SK-N-SH (cell line): ENCODE measurements at regions not wholly inside any gene's neighbourhood (a gene's known extent, or its start where the extent isn't known, plus 50 kb on each side); places are given as distances from the start of the nearest gene placed in this dataset.

Experiments used
- EP300 ChIP-seq, 2 experiments: IDR thresholded peaks; 2 replicates each; pipeline versions ENCODE4 v1.4.0 to v1.6.1; 2012; ENCODE audit warnings: borderline replicate concordance in 1 of 2, low read depth in 1 of 2, low read length in 1 of 2
- MXI1 ChIP-seq: IDR thresholded peaks from 2 replicates; pipeline ENCODE4 v1.6.1; 2012; ENCODE audit warnings: mild to moderate bottlenecking, low read depth, low read length, improper control_type of control experiment
- NFIC ChIP-seq: IDR thresholded peaks from 2 replicates; pipeline ENCODE4 v1.4.0; 2012; ENCODE audit warnings: borderline replicate concordance
- RCOR1 ChIP-seq: fragments of 150-350 bp; IDR thresholded peaks from 2 replicates; pipeline ENCODE4 v1.6.1; 2017; ENCODE audit warnings: antibody characterized with exemption, low read length
- SMC3 ChIP-seq: IDR thresholded peaks from 2 replicates; pipeline ENCODE4 v1.6.1; 2012; ENCODE audit warnings: low read depth, low read length, improper control_type of control experiment
- TF ChIP-seq, protein P1 (sequence below): fragments of 200-600 bp; sonication (generic); IDR thresholded peaks from 2 replicates; pipeline ENCODE4 v1.6.1; 2017; ENCODE audit warnings: antibody characterized with exemption, mild to moderate bottlenecking, moderate library complexity
- TF ChIP-seq, protein P2 (sequence below): fragments of 150-350 bp; IDR thresholded peaks from 2 replicates; pipeline ENCODE4 v1.6.1; 2016; ENCODE audit warnings: mild to moderate bottlenecking, low read depth, low read length
- TF ChIP-seq, protein P3 (sequence below): IDR thresholded peaks from 2 replicates; pipeline ENCODE4 v1.6.1; 2012; ENCODE audit warnings: mild to moderate bottlenecking, low read depth, low read length, moderate library complexity

DNA sequence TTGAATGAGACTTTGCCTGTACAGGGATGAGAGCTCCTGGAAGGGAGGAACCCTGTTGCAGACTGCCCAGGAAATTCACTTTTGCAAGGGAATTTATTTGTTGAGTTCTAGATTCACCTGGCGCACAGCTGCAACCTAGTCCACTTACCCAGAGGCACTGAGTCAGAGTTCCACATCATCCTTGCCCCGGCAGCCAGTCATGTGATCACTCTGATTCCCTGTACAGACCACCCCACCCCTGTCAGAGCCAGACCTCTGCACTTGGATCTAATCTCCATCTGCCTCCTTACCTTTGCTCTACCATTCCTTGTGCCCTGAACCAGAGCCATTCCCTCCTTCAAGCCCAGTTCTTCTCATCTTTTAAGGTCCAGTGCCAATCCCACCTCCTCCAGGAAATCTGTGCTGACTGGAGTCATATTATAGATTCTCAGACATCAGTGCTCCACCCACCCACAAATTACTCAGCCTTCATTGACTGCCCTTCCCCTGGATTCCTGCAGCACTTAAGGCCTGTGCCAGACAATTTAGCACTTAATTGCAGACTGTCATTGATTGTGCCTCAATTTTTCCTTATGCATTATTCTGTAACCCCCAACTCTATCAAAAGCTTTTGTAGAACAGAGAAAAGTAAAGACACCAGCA, 84.1 kb upstream of the MAGEA4 start:
- TF ChIP-seq, protein P1, sequence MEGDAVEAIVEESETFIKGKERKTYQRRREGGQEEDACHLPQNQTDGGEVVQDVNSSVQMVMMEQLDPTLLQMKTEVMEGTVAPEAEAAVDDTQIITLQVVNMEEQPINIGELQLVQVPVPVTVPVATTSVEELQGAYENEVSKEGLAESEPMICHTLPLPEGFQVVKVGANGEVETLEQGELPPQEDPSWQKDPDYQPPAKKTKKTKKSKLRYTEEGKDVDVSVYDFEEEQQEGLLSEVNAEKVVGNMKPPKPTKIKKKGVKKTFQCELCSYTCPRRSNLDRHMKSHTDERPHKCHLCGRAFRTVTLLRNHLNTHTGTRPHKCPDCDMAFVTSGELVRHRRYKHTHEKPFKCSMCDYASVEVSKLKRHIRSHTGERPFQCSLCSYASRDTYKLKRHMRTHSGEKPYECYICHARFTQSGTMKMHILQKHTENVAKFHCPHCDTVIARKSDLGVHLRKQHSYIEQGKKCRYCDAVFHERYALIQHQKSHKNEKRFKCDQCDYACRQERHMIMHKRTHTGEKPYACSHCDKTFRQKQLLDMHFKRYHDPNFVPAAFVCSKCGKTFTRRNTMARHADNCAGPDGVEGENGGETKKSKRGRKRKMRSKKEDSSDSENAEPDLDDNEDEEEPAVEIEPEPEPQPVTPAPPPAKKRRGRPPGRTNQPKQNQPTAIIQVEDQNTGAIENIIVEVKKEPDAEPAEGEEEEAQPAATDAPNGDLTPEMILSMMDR: no peak
- TF ChIP-seq NFIC (no peak), EP300 (IDR thresholded peaks at IDR 0.05; ENCODE audit: borderline replicate concordance in 1 of 2, low read depth in 1 of 2, low read length in 1 of 2) (no peak), MXI1 (no peak), SMC3 (no peak), RCOR1 (no peak)
- TF ChIP-seq, protein P2, sequence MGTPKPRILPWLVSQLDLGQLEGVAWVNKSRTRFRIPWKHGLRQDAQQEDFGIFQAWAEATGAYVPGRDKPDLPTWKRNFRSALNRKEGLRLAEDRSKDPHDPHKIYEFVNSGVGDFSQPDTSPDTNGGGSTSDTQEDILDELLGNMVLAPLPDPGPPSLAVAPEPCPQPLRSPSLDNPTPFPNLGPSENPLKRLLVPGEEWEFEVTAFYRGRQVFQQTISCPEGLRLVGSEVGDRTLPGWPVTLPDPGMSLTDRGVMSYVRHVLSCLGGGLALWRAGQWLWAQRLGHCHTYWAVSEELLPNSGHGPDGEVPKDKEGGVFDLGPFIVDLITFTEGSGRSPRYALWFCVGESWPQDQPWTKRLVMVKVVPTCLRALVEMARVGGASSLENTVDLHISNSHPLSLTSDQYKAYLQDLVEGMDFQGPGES: no peak
- TF ChIP-seq, protein P3, sequence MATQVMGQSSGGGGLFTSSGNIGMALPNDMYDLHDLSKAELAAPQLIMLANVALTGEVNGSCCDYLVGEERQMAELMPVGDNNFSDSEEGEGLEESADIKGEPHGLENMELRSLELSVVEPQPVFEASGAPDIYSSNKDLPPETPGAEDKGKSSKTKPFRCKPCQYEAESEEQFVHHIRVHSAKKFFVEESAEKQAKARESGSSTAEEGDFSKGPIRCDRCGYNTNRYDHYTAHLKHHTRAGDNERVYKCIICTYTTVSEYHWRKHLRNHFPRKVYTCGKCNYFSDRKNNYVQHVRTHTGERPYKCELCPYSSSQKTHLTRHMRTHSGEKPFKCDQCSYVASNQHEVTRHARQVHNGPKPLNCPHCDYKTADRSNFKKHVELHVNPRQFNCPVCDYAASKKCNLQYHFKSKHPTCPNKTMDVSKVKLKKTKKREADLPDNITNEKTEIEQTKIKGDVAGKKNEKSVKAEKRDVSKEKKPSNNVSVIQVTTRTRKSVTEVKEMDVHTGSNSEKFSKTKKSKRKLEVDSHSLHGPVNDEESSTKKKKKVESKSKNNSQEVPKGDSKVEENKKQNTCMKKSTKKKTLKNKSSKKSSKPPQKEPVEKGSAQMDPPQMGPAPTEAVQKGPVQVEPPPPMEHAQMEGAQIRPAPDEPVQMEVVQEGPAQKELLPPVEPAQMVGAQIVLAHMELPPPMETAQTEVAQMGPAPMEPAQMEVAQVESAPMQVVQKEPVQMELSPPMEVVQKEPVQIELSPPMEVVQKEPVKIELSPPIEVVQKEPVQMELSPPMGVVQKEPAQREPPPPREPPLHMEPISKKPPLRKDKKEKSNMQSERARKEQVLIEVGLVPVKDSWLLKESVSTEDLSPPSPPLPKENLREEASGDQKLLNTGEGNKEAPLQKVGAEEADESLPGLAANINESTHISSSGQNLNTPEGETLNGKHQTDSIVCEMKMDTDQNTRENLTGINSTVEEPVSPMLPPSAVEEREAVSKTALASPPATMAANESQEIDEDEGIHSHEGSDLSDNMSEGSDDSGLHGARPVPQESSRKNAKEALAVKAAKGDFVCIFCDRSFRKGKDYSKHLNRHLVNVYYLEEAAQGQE: no peak
